Activated CD4-positive, alpha-beta T cell treated with anti-CD3 and anti-CD28 coated beads for 1 hour (primary cell): ENCODE measurements at regions not wholly inside any gene's neighbourhood (a gene's known extent, or its start where the extent isn't known, plus 50 kb on each side); places are given as distances from the start of the nearest gene placed in this dataset.
"Not testable (repeated sequence)": the region's sequence is repeated elsewhere in the genome, so short reads cannot be mapped to it uniquely, and the experiment has no call there.

Experiments used
- DNase-seq: peaks from one replicate; pipeline ENCODE4 v3.0.0-alpha.2; 2020

GRCh38 chr11:116666673-116667249 is 106.0 kb downstream of the BUD13 start:
- DNase-seq: not testable (repeated sequence)

- DNase-seq: no peak
Measured at GRCh38 chr11:116665523-116665922, 107.3 kb downstream of the BUD13 start.

DNA sequence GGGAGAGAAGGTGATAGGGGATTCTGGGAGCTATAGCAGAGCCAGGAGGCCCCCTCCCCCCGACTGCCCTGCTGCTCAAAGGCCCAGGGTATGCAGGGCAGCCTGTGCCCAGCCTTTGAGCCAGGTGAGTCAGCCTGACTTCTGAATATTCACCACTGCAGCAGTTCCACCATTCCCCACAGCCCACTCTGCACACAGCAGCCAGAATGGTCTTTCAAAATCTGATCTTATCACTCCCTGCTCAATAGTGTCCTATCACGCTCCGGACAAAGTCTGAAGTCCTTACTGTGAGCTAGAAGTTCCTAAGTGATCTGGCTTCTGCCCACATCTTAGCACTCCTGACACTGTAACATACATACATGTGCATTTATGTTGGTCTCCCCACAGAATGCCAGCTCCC is 111.7 kb downstream of the BUD13 start:
- no peak for DNase-seq

GRCh38 chr11:116660011-116660410 is 112.8 kb downstream of the BUD13 start:
- no peak for DNase-seq

DNA sequence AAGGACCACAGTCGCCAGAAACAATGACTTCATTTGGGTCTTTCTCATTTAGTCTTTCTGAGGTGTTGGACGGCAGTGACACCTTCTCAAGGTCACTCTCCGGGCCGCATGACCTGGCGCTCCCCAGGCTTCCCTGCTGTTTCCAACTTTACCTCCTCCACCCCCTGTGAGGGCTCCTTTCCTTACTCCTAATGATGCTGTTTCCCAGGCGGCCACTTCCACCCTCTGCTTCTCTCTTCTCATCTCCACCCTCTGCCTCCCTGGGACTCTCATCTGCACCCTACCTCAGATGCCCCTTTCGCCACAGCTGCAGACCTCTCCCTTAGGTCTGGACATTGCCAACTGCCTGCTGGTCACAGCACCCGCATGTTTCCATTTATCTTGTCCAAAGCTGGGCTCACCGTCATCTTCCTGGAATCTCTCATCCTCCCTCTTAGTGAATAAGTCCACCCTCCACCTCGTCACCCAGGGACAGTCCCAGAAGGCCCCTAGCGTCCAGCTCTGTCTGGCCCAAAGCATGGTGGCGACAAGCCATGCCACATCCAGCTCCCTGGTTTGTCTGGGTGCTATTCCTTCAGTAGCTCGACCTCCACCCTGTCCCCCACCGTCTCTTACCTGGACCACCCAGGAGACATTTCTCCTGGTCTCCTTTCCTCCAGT is 113.8 kb downstream of the BUD13 start:
- DNase-seq: no peak

GRCh38 chr11:116657842-116658825 is 114.7 kb downstream of the BUD13 start:
- DNase-seq: no peak

DNA sequence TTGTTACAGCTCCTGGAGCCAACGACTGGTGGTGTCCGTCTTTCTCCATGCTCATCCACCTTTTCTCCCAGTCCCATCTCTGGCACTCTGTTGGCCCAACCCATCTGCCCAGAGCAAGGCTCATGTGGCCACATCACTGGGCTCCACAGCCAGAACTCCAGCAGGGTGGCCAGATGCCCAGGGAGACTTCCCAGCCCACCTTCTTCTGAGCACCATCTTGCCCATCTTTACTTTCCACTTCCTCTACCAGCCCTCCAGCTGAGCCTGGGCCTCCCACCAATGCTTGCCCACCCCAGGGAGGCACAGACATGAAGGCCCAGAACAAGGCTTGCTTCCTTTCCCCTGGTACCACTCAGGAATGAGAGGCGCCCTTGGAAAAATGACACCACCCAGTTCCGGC is 116.8 kb downstream of the BUD13 start:
- no peak for DNase-seq

DNA sequence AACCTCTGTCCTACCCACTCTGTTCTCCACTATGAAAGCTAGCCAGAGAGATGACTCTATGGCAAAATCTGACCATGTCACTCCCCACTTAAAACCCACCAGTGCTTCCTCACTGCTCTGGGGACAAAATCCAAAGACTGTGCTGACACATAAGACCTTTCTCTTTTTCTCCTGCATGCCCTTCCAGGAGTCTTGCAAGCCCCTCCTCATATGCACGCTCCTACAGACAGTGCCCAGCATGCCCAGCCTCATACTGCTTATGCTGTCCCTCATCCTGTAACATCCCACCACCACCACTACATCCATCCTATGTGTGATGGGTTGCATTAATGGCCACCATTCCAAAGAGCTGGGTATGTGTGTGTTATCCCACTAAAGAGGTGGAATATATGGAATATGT is 118.3 kb downstream of the BUD13 start:
- no peak for DNase-seq

DNA sequence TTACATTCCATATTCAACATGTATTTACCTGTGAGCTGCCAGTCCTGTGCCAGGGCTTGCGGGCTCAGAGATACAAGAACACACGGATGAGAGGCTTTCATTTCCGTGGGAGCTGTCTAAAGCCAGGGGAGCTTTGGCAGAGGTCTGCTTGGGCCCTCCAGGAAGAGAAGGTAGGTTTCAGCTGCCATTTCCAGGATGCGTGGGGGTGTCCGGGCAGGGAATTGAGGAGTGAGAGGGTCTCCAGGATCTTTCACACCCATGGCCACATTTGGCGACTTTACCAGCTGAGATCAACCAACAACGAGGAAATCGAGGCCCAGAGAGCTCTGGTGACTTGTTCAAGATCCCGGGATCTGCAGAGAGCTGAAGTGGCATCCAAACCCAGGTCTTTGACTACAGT is 119.6 kb downstream of the BUD13 start:
- DNase-seq: no peak

GRCh38 chr11:116651737-116652237 is 121.0 kb downstream of the BUD13 start:
- no peak for DNase-seq

GRCh38 chr11:116651098-116651736 is 121.6 kb downstream of the BUD13 start:
- no peak for DNase-seq

- no peak for DNase-seq
Measured at GRCh38 chr11:116650052-116650451, 122.7 kb downstream of the BUD13 start.

DNA sequence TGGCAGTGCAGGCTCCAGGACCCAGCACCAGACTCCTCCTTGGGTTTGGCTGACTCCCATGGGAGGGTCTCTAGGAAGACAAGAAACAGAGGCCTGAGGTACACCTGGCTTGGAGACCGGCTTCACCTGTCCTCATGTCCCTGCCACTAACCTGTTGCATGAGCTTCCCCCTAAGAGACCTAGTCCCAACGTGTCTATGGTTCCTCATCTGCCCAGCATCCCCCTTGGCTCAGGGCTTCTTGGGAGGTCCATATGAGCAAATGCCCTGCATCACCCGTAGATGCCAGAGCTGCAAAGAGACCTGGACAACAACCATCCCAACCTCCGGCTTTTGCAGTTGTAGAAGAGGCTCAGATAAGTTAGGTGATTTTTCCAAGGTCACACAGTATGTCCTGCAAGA is 123.5 kb downstream of the BUD13 start:
- no peak for DNase-seq

GRCh38 chr11:116648247-116649174 is 124.3 kb downstream of the BUD13 start:
- no peak for DNase-seq

GRCh38 chr11:116647305-116648080 is 125.3 kb downstream of the BUD13 start:
- no peak for DNase-seq

DNA sequence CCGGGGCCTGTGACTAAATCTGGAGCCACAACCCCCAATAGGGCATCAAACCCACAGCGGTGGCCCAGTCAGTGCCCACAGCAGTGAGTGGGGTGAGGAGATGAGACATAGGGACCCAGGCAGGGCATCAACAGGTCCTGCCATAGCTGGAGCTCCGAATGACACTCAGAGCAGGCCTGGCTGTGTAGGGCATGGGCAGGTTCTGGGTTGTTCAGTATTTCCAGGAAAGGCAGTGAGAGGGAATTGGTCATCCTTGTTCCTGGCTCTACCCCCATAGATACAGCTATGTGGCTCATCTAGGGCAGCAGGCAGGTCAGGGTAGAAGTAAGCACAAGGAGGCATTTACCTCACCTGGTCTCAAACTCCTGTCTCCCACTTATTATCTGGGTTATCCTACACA is 126.6 kb downstream of the BUD13 start:
- DNase-seq: no peak

- DNase-seq: no peak
Measured at GRCh38 chr11:116644941-116645305, 127.9 kb downstream of the BUD13 start.

DNA sequence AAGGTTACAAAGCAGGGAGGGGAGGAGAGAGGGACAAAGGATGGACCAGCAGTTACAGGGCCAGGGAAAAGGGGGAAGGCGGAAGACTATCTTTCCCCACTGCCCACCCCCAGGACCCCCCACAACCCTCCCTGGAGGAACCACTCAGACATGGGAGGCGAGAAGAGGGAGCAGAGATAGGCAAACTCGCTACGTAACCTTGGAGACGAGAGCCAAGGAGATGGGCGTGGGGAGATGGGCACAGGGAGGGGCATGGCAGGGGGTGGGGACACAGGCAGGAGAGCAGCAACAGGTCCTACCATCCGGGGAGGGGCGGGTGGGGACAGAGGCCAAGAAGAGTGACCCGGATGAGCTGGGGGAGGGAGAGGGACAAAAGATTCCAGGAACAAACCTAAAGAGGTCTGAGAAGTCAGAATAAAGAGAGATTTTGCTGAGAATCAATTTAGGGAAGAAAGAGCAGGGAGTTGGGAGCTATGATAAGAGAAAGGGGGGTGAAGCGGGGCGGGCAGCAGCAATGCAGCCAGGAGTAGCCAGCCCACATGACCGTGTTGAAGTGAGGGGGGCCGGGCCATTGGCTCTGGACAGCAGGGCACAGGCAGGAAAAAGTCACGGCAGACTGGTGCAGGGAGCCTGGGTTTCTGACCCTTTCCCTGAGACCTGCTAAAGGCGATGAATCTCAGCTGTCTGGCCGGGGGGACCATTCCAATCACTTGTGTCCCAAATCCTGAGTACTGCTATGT is 128.4 kb downstream of the BUD13 start:
- no peak for DNase-seq

DNA sequence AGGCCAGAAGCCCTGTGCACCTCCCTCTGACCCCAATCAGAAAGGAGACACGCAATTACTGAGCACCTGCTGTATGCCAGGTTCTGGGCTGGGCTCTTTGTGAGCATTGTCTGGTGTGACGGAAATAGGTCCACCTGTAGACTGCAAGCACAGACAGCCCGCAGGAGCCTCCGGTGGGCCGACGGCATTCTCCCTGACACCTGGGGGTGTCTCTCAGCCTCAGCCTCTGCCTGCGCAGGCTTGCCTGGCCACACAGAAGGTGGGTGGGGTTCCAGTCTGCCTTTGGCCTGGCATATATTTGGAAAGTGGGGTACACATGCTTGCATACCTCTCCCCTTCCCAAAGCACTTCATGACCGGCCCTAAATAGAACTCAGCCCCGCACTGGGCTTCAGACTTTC is 129.3 kb downstream of the BUD13 start:
- no peak for DNase-seq

- DNase-seq: no peak
Measured at GRCh38 chr11:116642902-116643301, 129.9 kb downstream of the BUD13 start.

- DNase-seq: no peak
Measured at GRCh38 chr11:116642481-116642880, 130.3 kb downstream of the BUD13 start.
